GM18519 (cell line): ENCODE measurements at regions not wholly inside any gene's neighbourhood (a gene's known extent, or its start where the extent isn't known, plus 50 kb on each side); places are given as distances from the start of the nearest gene placed in this dataset.
"Not testable (repeated sequence)": the region's sequence is repeated elsewhere in the genome, so short reads cannot be mapped to it uniquely, and the experiment has no call there.

Source experiments
- ATAC-seq: cut with Tn5 transposase; IDR thresholded peaks from one replicate; pipeline ENCODE4 v1.9.1; 2021; ENCODE audit warnings: mild to moderate bottlenecking, moderate library complexity; ENCODE audit not compliant: unreplicated experiment, low FRiP score

GRCh38 chr11:45414088-45414487 lies 127.9 kb upstream of the SYT13 start:
- ATAC-seq = no peak

GRCh38 chr11:45413156-45413858 lies 127.2 kb upstream of the SYT13 start:
- no peak for ATAC-seq

- no peak for ATAC-seq
These were observed 126.4 kb upstream of the SYT13 start for GRCh38 chr11:45412521-45412920.

- ATAC-seq = no peak
These were observed 125.9 kb upstream of the SYT13 start for GRCh38 chr11:45412051-45412471.

GRCh38 chr11:45411228-45411946 lies 125.2 kb upstream of the SYT13 start:
- ATAC-seq = no peak

- no peak for ATAC-seq
These were observed 124.5 kb upstream of the SYT13 start for GRCh38 chr11:45410391-45411227.

GRCh38 chr11:45409587-45409986 lies 123.4 kb upstream of the SYT13 start:
- no peak for ATAC-seq

- no peak for ATAC-seq
These were observed 121.1 kb upstream of the SYT13 start for GRCh38 chr11:45407226-45407625.

- ATAC-seq = no peak
These were observed 120.0 kb upstream of the SYT13 start for GRCh38 chr11:45405916-45406670.

- not testable (repeated sequence) for ATAC-seq
These were observed 117.4 kb upstream of the SYT13 start for GRCh38 chr11:45403521-45403920.

GRCh38 chr11:45402049-45402630 lies 116.0 kb upstream of the SYT13 start:
- ATAC-seq = no peak

- ATAC-seq = no peak
These were observed 114.5 kb upstream of the SYT13 start for GRCh38 chr11:45400591-45400990.

- ATAC-seq = no peak
These were observed 113.0 kb upstream of the SYT13 start for GRCh38 chr11:45399166-45399565.

- no peak for ATAC-seq
These were observed 112.2 kb upstream of the SYT13 start for GRCh38 chr11:45398325-45398724.

GRCh38 chr11:45396394-45396793 lies 110.3 kb upstream of the SYT13 start:
- ATAC-seq = no peak

- ATAC-seq = no peak
These were observed 109.8 kb upstream of the SYT13 start for GRCh38 chr11:45395947-45396346.

- no peak for ATAC-seq
These were observed 109.3 kb upstream of the SYT13 start for GRCh38 chr11:45395421-45395820.

- no peak for ATAC-seq
These were observed 108.3 kb upstream of the SYT13 start for GRCh38 chr11:45394294-45395085.

GRCh38 chr11:45393826-45394225 lies 107.7 kb upstream of the SYT13 start:
- ATAC-seq = no peak
